Testis (tissue), 2 donors: ENCODE measurements at regions not wholly inside any gene's neighbourhood (a gene's known extent, or its start where the extent isn't known, plus 50 kb on each side); places are given as distances from the start of the nearest gene placed in this dataset.
"Not testable (repeated sequence)": the region's sequence is repeated elsewhere in the genome, so short reads cannot be mapped to it uniquely, and the experiment has no call there.

Source experiments
- DNase-seq: peaks from one replicate; pipeline ENCODE4 v3.0.0-alpha.2; 2019
- H3K27ac ChIP-seq, 2 donors: fragments of 200-600 bp; sonication (generic); one replicate each; pipeline ENCODE4 v1.5.1; 2019
- H3K27me3 ChIP-seq: fragments of 200-600 bp; sonication (generic); one replicate; pipeline ENCODE4 v1.5.1; 2019
- H3K36me3 ChIP-seq: fragments of 200-600 bp; sonication (generic); one replicate; pipeline ENCODE4 v1.5.1; 2017; ENCODE audit warnings: low read depth; ENCODE audit errors: missing control alignments
- H3K4me1 ChIP-seq: fragments of 200-600 bp; sonication (generic); one replicate; pipeline ENCODE4 v1.5.1; 2019
- H3K4me3 ChIP-seq, 2 donors: fragments of 200-600 bp; sonication (generic); one replicate each; pipeline ENCODE4 v1.5.1; 2017 to 2019
- H3K9me3 ChIP-seq: fragments of 200-600 bp; sonication (generic); one replicate; pipeline ENCODE4 v1.5.1; 2017
- POLR2A ChIP-seq: fragments of 450-650 bp; IDR thresholded peaks from one replicate; pipeline ENCODE4 v1.6.1; 2017; ENCODE audit warnings: antibody characterized with exemption, mild to moderate bottlenecking, moderate library complexity
- WGBS, 2 donors: methylation state at CpG; one replicate each; pipeline ENCODE4 v1.1.5; 2018; 5-methylcytosine and 5-hydroxymethylcytosine counted together
- intact Hi-C: fragments of 100-400 bp; cut with DNase I; formaldehyde crosslinking; loops from one replicate; pipeline ENCODE4 v1.15.1; 2023; ENCODE audit warnings: low total_unique reads
- TF ChIP-seq, protein P1 (sequence below), 3 experiments: fragments of 450-650 bp in 2 of 3; fragments of 200-600 bp in 1 of 3; sonication (generic) in 1 of 3; IDR thresholded peaks; one replicate each; pipeline ENCODE4 v1.5.1; 2016 to 2019; ENCODE audit warnings: antibody characterized with exemption in 3 of 3, mild to moderate bottlenecking in 2 of 3, moderate library complexity in 1 of 3

DNA sequence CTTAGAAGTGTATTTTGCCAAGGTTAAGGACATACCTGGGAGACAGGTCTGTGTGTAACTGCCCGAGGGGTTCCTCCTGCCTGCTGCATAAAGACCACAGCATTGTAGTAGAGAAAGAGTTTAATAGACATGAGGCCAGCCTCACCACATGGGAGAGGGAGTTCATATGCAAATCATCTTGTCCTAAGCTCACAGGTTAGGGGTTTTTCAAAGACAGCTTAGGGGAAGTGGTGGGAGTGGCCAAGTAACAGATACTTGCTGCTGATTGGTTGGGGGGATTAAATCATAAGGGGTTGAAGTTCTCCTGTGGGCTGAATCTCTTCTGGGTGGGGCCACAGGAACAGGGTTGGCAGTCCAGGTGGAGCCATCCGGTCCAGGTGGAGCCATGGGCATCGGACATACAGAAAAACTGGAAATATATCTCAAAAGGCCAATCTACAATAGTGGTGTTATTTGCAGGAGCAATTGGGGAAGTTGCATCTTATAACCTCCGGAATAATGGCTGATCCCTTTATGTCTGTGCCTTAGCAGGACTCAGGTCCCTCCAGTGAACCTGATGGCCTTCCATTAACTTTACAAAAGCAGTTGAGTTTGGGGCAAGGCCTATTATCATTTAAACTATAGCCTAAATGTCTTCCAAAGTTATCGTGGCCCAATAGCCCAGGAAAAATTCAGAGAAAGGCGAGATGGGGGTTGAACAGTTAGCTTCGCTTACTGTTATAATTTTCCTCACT, 86.0 kb upstream of the MFGE8 start:
- 89 to 94% methylated on average over 7 of the region's 7 CpGs for WGBS, 2 donors
- Histone ChIP-seq H3K9me3 (no peaks in the 10 kb centered on the region), H3K4me1 (no peaks in the 10 kb centered on the region), H3K4me3 (no peak overlapping the region), H3K27ac (no peak overlapping the region), H3K27me3 (no peaks in the 10 kb centered on the region), H3K36me3 (no peaks in the 10 kb centered on the region)
- no peak for DNase-seq
- intact Hi-C loops: no loop called here
- TF ChIP-seq, protein P1, sequence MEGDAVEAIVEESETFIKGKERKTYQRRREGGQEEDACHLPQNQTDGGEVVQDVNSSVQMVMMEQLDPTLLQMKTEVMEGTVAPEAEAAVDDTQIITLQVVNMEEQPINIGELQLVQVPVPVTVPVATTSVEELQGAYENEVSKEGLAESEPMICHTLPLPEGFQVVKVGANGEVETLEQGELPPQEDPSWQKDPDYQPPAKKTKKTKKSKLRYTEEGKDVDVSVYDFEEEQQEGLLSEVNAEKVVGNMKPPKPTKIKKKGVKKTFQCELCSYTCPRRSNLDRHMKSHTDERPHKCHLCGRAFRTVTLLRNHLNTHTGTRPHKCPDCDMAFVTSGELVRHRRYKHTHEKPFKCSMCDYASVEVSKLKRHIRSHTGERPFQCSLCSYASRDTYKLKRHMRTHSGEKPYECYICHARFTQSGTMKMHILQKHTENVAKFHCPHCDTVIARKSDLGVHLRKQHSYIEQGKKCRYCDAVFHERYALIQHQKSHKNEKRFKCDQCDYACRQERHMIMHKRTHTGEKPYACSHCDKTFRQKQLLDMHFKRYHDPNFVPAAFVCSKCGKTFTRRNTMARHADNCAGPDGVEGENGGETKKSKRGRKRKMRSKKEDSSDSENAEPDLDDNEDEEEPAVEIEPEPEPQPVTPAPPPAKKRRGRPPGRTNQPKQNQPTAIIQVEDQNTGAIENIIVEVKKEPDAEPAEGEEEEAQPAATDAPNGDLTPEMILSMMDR (IDR thresholded peaks at IDR 0.05): no peak
- TF ChIP-seq POLR2A: no peak

DNA sequence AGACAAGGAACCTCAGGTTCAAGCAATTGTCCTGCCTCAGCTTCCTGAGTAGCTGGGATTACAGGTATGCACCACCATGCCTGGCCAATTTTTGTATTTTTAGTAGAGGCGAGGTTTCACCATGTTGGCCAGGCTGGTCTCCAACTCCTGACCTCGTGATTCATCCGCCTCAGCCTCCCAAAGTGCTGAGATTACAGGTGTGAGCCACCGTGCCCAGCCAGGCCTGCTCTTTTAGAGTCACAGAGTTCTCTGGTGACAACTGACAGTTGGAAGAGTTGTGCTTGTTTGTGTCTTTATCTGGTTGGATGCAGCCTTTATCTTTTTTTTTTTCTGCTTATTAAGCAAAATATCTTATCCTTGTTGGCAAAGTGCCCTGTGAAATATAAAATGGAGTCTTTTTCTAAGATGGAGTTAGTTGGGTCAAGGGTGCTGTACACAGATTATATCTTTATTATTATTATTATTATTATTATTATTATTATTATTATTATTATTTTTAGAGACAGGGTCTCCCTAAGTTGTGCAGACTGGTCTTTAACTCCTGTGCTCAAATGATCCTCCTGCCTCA, 86.5 kb upstream of the ABHD2 start:
- H3K9me3 ChIP-seq, H3K4me1 ChIP-seq, H3K36me3 ChIP-seq, intact Hi-C loops, H3K4me3 ChIP-seq, H3K27me3 ChIP-seq, H3K27ac ChIP-seq, DNase-seq: not testable (repeated sequence)
- WGBS, 2 donors: 79 to 91% methylated on average over 4 of the region's 4 CpGs

DNA sequence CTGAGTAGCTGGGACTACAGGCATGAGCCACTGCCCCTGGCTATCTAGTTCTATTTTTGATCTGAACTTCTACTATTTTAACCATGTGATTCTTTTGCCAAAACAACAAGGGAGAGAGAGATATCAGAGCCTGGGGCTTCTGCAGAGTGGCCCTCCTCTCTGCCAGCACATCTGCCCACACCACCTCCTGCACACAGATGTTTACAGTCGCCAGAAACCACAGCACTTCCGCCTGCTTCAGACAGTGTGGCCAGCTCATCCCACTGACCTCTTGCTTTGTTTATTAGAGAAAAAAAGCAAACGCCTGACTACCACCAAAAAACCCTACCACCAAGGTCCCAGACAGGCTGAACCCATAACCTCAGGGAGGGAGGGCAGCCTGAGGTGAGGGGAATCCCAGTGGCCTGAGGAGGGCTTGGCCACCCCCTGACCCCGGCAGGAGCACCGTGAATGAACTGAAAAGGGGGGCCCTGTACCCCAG, 85.9 kb upstream of the ABHD2 start:
- Histone ChIP-seq H3K4me3 (no peak overlapping the region), H3K27ac (no peak overlapping the region), H3K36me3 (no peaks in the 10 kb centered on the region), H3K9me3 (no peaks in the 10 kb centered on the region), H3K4me1 (no peaks in the 10 kb centered on the region), H3K27me3 (no peaks in the 10 kb centered on the region)
- WGBS, 2 donors: 36 to 42% methylated on average over 5 of the region's 5 CpGs
- TF ChIP-seq, protein P1 (IDR thresholded peaks at IDR 0.05): no peak
- no peak for TF ChIP-seq POLR2A
- intact Hi-C loops: no loop called here
- DNase-seq: no peak

DNA sequence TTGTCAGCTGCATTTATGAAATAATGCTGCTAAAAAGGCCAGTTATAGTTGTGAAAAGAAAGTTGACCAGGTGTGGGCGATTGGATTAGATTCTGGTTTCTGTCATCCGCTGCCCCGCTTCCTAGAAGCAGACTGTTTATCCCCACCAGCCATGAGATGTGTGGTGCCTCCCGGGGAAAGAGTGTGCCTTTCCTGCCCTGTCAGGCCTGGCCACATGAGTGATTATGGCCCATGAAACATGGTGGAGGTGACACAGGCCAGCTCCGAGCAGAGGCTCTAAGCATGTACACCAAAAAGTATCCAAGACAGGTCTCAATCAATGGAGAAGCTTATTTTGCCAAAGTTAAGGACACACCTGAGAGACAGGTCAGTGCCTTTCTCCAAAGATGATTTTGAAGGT, 85.4 kb upstream of the ABHD2 start:
- Histone ChIP-seq H3K9me3 (no peaks in the 10 kb centered on the region), H3K27ac (no peak overlapping the region), H3K27me3 (no peaks in the 10 kb centered on the region), H3K4me1 (no peaks in the 10 kb centered on the region), H3K4me3 (no peak overlapping the region), H3K36me3 (no peaks in the 10 kb centered on the region)
- intact Hi-C loops: no loop called here
- DNase-seq: no peak
- 74 to 83% methylated on average over 5 of the region's 5 CpGs for WGBS, 2 donors
- TF ChIP-seq POLR2A: no peak
- TF ChIP-seq, protein P1 (IDR thresholded peaks at IDR 0.05): no peak

DNA sequence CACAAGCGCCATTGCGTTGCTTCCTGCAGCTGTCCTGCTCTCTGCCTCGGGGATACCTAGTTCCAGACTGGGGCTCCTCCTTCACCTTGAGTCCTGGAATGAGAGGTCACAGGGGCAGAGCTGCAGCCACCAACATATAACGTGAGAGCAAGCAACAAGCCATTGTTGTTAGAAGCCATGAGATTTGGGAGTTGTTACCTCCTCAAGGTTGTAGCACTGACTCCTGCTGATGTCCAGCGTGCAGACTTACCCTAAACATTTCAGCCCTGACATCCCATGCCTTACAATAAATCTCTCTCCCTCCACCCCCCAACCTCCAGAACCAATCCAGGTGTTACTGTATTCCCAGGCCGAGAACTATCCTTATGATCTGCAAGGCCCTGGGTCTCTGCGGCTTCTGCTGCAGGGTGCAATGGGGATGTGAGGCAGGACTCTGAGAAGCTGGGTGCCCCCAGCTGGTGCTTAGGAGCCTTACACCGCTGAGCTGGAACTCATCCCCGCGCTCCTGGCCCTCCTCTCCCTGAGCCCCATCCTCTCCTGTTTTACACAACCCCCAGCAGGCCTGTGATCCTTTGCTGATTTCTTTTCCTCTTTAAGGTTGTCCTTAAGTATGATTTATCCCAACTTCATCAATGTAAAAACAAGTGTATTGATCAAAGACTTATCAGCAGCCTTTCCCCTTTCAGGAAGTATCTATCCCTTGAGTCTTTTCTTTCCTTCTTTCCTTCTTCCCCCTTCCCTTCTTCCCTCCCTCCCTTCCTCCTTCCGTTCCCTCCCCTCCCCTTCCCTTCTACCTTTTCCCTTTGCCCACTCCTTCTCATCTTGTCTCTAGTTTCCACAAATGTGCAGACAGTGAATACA, 84.2 kb upstream of the ABHD2 start:
- Histone ChIP-seq H3K27me3 (no peaks in the 10 kb centered on the region), H3K4me1 (no peaks in the 10 kb centered on the region), H3K4me3 (no peak overlapping the region), H3K36me3 (no peaks in the 10 kb centered on the region), H3K27ac (no peak overlapping the region), H3K9me3 (no peaks in the 10 kb centered on the region)
- intact Hi-C loops: no loop called here
- no peak for TF ChIP-seq POLR2A
- TF ChIP-seq, protein P1 (IDR thresholded peaks at IDR 0.05): peak in 1 of 3 experiments; percentile 3
- 74 to 85% methylated on average over 10 to 11 of the region's 11 CpGs for WGBS, 2 donors
- DNase-seq: peak; percentile 54
